ENCODE measurements at regions not wholly inside any gene's neighbourhood (a gene's known extent, or its start where the extent isn't known, plus 50 kb on each side); places are given as distances from the start of the nearest gene placed in this dataset.

GRCh38 chr1:83548311-83548710 lies 450.6 kb downstream of the TTLL7 start:
- H3K4me3 Mint-ChIP-seq = no peak overlapping the region

GRCh38 chr1:83547901-83548300 lies 451.0 kb downstream of the TTLL7 start:
- DNase-seq (ENCODE audit: low spot score) (no peak), ATAC-seq (no peak)
- POLR2A ChIA-PET = no interaction called here
- no peaks in the 10 kb centered on the region for H3K36me3 Mint-ChIP-seq
- no peak overlapping the region for H3K27ac Mint-ChIP-seq
- no peaks in the 10 kb centered on the region for H3K9me3 Mint-ChIP-seq
- no peak overlapping the region for H3K4me3 Mint-ChIP-seq
- CTCF ChIA-PET = no interaction called here
- no peaks in the 10 kb centered on the region for H3K4me1 Mint-ChIP-seq
- no peaks in the 10 kb centered on the region for H3K27me3 Mint-ChIP-seq (ENCODE audit: low read depth)
- TF ChIP-seq OVOL2 (CRISPR knock-in tag; IDR thresholded peaks at IDR 0.05; ENCODE audit: borderline replicate concordance) (no peak), MLX (CRISPR knock-in tag; IDR thresholded peaks at IDR 0.05) (no peak), ZNF512 (CRISPR knock-in tag; IDR thresholded peaks at IDR 0.05; ENCODE audit: borderline replicate concordance) (no peak), TCF7 (CRISPR knock-in tag; IDR thresholded peaks at IDR 0.05; ENCODE audit: low read depth) (no peak), ATF2 (CRISPR knock-in tag; IDR thresholded peaks at IDR 0.05; ENCODE audit: borderline replicate concordance, low read depth) (no peak), NR3C1 (CRISPR knock-in tag; conservative IDR thresholded peaks at IDR 0.05; ENCODE audit: low read depth) (no peak), GRHL2 (CRISPR knock-in tag; IDR thresholded peaks at IDR 0.05; ENCODE audit: insufficient replicate concordance, severe bottlenecking) (no peak)
- TF ChIP-seq, protein P1, sequence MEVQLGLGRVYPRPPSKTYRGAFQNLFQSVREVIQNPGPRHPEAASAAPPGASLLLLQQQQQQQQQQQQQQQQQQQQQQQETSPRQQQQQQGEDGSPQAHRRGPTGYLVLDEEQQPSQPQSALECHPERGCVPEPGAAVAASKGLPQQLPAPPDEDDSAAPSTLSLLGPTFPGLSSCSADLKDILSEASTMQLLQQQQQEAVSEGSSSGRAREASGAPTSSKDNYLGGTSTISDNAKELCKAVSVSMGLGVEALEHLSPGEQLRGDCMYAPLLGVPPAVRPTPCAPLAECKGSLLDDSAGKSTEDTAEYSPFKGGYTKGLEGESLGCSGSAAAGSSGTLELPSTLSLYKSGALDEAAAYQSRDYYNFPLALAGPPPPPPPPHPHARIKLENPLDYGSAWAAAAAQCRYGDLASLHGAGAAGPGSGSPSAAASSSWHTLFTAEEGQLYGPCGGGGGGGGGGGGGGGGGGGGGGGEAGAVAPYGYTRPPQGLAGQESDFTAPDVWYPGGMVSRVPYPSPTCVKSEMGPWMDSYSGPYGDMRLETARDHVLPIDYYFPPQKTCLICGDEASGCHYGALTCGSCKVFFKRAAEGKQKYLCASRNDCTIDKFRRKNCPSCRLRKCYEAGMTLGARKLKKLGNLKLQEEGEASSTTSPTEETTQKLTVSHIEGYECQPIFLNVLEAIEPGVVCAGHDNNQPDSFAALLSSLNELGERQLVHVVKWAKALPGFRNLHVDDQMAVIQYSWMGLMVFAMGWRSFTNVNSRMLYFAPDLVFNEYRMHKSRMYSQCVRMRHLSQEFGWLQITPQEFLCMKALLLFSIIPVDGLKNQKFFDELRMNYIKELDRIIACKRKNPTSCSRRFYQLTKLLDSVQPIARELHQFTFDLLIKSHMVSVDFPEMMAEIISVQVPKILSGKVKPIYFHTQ (CRISPR knock-in tag; IDR thresholded peaks at IDR 0.05) = no peak

More at GRCh38 chr1:83548311-83548710, 450.6 kb downstream of the TTLL7 start:
- H3K36me3 Mint-ChIP-seq = no peaks in the 10 kb centered on the region
- no peaks in the 10 kb centered on the region for H3K9me3 Mint-ChIP-seq
- ChIA-PET POLR2A (no interaction called here), CTCF (no interaction called here)
- no peaks in the 10 kb centered on the region for H3K4me1 Mint-ChIP-seq
- H3K27me3 Mint-ChIP-seq (ENCODE audit: low read depth) = no peaks in the 10 kb centered on the region
- DNase-seq (ENCODE audit: low spot score) = no peak
- TF ChIP-seq, protein P2, sequence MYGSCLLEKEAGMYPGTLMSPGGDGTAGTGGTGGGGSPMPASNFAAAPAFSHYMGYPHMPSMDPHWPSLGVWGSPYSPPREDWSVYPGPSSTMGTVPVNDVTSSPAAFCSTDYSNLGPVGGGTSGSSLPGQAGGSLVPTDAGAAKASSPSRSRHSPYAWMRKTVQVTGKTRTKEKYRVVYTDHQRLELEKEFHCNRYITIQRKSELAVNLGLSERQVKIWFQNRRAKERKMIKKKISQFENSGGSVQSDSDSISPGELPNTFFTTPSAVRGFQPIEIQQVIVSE (CRISPR knock-in tag; IDR thresholded peaks at IDR 0.05; ENCODE audit: borderline replicate concordance) = no peak
- TF ChIP-seq, protein P3, sequence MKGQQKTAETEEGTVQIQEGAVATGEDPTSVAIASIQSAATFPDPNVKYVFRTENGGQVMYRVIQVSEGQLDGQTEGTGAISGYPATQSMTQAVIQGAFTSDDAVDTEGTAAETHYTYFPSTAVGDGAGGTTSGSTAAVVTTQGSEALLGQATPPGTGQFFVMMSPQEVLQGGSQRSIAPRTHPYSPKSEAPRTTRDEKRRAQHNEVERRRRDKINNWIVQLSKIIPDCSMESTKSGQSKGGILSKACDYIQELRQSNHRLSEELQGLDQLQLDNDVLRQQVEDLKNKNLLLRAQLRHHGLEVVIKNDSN (CRISPR knock-in tag; IDR thresholded peaks at IDR 0.05) = no peak
- TF ChIP-seq ZNF423 (CRISPR knock-in tag; IDR thresholded peaks at IDR 0.05) (no peak), CREB1 (CRISPR knock-in tag; IDR thresholded peaks at IDR 0.05) (no peak), PRRX2 (CRISPR knock-in tag; IDR thresholded peaks at IDR 0.05) (no peak), SMAD3 (CRISPR knock-in tag; IDR thresholded peaks at IDR 0.05; ENCODE audit: borderline replicate concordance) (no peak), SP1 (CRISPR knock-in tag; conservative IDR thresholded peaks at IDR 0.05) (no peak), TP53 (CRISPR knock-in tag; IDR thresholded peaks at IDR 0.05) (no peak), NFATC4 (CRISPR knock-in tag; IDR thresholded peaks at IDR 0.05) (no peak), NR2C2 (CRISPR knock-in tag; IDR thresholded peaks at IDR 0.05) (no peak), GTF2I (CRISPR knock-in tag; conservative IDR thresholded peaks at IDR 0.05) (no peak), HMGA2 (CRISPR knock-in tag; IDR thresholded peaks at IDR 0.05) (no peak), FOXJ3 (CRISPR knock-in tag; IDR thresholded peaks at IDR 0.05; ENCODE audit: borderline replicate concordance) (no peak), CBFB (CRISPR knock-in tag; IDR thresholded peaks at IDR 0.05; ENCODE audit: low read depth) (no peak)
- TF ChIP-seq, protein P4, sequence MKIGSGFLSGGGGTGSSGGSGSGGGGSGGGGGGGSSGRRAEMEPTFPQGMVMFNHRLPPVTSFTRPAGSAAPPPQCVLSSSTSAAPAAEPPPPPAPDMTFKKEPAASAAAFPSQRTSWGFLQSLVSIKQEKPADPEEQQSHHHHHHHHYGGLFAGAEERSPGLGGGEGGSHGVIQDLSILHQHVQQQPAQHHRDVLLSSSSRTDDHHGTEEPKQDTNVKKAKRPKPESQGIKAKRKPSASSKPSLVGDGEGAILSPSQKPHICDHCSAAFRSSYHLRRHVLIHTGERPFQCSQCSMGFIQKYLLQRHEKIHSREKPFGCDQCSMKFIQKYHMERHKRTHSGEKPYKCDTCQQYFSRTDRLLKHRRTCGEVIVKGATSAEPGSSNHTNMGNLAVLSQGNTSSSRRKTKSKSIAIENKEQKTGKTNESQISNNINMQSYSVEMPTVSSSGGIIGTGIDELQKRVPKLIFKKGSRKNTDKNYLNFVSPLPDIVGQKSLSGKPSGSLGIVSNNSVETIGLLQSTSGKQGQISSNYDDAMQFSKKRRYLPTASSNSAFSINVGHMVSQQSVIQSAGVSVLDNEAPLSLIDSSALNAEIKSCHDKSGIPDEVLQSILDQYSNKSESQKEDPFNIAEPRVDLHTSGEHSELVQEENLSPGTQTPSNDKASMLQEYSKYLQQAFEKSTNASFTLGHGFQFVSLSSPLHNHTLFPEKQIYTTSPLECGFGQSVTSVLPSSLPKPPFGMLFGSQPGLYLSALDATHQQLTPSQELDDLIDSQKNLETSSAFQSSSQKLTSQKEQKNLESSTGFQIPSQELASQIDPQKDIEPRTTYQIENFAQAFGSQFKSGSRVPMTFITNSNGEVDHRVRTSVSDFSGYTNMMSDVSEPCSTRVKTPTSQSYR (CRISPR knock-in tag; IDR thresholded peaks at IDR 0.05) = no peak
- no peak overlapping the region for H3K27ac Mint-ChIP-seq
- ATAC-seq = no peak
